ENCODE measurements at regions not wholly inside any gene's neighbourhood (a gene's known extent, or its start where the extent isn't known, plus 50 kb on each side); places are given as distances from the start of the nearest gene placed in this dataset.
A peak's percentile ranks its signal among the peaks of the same experiment; 100 is the strongest.

DNA sequence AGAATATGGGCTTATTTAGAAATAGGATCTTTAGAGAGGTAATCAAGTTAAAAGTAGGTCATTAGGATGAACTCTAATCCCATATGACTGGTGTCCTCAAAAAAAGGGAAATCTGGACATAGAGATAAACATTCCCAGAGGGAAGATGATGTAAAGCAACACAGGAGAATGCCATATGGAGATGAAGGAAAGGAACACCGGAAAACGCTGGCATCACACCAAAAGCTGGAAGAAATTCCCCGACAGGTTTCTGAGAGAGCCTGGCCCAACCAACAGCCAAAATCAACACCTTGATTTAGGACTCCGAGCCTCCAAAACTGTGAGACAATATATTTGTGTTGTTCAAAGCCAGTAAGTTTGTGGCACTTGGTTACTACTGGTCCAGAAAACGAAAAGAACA is 296.7 kb downstream of the DSEL start:
- DNase-seq = peak; percentile 38

DNA sequence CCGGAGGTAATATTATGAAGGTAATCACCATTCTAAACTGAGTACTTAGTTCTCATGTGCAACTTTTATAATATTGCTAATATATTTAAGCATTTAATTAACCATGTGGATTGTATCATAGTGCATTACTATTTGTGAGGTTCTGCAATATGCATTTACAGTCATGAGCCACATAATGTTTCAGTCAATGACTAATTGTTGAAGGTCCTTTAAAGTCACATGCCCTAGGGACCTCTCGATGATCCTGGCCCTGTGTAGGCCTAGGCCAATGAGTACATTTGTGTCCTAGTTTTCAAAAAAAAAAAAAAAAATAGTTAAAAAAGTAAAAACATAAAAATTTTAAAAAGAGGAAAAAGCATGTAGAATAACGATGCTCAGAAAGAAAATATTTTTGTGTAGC is 298.0 kb downstream of the DSEL start:
- no peak for DNase-seq

DNA sequence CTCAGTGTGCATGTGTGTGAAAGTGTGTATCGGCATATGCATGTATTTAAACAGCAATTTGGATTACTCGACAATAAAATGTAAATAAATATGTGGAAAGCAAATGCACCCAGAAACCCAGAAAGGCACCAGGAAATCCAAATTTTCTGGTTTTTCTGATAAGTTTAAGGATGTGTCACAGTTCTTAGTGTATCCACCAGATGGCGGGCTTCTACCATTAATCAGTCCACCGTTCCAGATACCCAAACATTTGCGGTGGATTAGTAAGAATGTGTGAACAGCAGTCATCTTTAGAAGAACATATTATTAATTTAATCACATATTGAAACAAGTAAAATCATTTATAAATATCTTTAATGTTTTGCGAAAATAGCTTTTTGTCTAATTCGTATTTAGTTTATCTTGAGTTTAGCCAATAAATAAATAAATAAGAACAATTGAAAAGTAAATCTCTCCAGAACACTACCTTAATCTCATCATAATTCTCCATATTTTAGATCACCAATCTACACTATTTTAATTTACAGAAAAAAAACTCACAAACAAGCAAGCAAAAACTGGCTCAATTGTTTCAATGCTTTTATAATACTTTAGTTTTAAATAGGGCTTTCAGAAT is 298.9 kb downstream of the DSEL start:
- DNase-seq = peak; percentile 58

DNA sequence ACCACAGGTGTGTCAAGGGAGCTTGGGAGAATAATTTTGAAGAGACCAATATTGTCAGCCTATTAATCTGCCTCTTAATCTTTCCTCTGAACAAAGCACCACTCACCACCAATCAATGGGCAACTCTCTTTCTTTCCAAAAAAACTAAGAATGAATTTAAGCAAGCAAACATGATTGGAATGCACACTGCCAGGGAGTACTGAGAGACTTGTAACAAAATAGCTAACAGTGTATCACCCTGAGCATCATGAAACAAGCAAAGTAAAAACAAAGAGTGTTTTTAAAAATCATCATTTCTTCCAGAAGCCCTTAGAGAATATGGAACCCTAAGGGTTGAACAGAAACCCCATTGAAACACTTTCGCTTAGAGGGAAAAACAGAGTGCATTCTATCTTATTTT is 299.7 kb downstream of the DSEL start:
- DNase-seq = no peak

DNA sequence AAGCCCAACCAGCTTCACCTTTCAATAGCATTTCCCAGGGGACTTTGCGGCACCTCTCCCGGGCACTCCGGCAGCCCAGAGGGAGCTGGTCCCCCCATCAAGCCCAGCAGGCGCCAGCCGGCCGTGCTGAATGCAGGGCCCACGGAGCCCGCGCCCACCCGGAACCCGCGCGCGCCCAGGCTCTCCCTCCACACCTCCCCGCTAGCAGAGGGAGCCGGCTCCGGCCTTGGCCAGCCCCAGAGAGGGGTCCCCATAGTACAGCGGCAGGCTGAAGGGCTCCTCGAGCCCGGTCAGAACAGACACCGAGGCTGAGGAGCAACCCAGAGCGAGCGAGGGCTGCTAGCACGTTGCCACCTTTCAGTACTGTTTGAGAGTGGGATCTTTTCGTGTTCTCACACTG is 300.8 kb downstream of the DSEL start:
- no peak for DNase-seq

DNA sequence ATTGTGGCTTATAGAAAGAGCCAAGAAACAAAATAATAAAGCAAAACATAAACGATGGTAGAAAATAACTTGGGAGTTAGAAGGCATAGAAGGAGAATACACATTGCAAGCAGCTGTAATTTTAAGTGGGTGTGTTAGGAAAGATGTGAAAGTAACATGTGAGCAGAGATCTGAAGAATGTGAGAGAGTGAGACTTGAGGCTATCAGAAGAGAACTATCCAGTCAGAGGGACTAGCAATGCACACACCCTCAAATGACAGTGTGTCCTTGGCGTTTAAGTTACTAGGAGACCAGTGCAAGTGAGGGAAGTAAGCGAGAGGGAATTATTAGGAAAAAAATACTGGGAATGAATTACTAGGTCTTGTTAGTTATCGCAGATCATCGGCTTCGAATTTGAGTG is 304.9 kb downstream of the DSEL start:
- DNase-seq = no peak

DNA sequence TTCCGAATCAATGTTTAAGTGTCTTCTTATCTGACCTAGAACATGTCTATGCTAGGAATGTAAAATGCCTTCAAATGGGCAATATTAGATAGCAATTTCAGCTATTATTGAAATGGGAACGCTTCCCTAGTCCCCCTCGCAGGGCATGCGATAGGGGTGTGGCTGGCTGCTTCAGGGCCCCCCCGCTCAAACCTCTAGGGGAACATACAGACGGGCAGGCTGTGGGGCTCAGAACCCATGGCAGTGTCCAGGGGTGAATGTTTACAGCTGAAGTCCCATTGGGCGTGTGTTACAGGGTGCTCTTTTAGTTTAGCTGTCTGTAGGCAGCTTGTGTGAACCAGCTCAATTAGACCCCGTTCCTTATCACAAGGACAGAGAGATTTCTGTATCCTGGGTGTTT is 315.9 kb downstream of the DSEL start:
- DNase-seq = no peak

DNA sequence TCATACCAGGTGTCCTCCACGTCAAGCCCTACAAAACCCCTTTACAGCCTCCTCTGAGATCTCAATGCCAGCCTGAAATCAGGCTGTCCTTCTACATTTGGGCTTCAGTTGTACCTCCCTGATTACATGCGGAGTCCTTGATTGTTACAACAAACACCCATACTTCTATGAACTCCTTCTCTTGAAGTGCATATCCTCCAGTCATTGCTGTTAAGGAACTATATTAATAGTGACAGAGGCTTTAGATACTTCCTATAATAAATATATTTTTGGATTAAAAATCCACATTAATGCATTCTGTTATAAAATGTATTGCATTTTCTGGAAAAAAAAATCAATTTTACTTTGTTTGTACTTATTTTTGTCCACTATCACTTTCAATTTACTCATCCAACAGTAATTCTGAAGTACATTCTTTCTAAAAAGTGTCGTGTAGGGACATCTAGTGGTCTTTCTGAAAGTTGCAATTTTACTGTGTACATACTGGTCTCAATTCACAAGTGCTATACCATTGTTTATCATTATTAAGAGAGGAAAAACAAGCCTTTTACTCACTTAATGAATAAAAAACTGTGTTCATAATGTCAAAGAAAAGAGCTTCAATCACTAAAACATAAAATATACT is 316.4 kb downstream of the DSEL start:
- peak; percentile 73 for DNase-seq

DNA sequence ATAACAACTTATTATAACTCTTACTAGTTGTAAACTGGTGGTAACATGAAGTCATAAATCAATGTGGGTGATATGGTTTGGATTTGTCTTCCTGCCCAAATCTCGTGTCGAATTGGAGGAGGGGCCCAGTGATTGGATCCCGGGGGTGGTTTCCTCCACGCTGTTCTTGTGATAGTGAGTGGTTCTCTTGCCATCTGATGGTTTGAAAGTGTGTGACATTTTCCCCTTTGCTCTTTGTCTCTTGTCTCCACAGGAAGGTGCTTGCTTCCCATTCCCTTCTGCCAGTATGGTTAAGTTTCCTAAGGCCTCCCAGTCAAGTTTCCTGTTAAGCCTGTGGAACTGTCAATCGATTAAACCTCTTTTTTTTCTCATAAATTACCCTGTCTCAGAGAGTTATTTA is 321.6 kb downstream of the DSEL start:
- DNase-seq = no peak

DNA sequence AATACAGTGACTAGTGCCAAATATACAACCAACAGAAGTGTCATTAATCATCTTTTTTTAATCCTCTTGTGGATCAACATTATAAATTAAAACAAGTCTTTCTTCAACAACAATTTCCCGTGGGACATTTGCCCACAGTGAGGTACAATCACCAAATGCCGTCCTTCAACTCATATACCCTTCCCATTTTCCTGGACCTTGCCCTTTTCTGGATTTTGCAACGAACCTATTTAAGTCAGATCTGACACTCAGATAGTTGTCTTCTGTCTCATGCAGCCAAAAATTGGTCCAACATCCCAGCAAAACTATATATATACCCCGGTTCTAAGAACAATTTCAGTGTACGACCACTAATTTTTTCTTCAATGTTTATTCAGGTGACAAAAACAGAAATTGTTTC is 324.0 kb downstream of the DSEL start:
- DNase-seq = no peak

DNA sequence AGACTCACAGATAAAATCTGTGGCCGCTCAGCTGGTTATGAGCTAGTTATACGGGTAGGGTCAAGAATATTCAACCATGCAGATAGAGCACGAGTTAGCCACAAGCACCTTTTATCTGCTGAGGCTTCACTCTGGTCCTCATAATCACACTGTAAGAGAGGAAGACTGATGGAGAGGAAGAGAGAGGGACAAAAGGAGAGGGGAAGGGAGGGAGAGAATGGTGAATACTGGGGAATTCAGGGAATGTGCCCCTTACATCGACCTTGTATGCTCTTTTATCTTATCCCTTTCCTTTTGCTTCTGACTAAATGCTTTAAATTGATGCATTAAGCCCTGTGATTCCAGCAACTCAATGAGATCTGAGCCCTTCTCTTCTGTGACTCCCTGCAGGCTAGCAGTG is 333.1 kb downstream of the DSEL start:
- DNase-seq = no peak

DNA sequence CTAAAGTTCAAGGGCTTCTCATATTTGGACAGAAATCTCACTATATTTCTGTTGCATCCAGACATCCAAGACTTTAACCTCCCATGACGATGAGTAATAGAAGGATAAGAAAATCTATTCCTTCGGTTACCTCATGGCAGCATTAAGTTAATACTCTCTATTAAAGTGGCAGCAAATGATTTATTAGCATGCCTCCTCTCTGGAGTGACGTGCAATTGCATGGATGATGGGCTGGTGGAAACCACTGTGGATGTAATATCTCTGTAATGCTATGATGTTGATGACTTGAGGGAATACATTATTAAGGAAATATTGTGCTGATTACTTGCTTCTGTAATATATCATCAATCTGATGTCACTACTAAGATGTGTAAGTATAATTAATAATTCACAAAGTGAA is 336.8 kb downstream of the DSEL start:
- DNase-seq = no peak

DNA sequence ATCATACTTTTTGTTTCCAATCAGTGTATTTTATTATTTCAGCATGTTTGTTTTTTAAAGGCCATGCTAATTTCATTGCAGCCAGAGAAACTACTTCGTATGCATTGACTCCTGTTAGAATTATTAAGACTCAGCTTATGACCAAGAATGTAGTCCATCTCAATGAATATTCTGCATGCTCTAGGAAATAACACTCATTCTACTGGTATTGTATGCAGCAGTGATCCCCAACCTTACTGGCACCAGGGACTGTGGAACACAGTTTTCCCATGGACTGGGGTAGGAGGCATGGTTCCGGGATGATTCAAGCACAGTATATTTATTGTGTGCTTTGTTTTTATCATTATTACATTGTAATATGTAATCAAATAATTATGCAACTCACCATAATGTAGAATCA is 356.9 kb downstream of the DSEL start:
- DNase-seq = no peak

DNA sequence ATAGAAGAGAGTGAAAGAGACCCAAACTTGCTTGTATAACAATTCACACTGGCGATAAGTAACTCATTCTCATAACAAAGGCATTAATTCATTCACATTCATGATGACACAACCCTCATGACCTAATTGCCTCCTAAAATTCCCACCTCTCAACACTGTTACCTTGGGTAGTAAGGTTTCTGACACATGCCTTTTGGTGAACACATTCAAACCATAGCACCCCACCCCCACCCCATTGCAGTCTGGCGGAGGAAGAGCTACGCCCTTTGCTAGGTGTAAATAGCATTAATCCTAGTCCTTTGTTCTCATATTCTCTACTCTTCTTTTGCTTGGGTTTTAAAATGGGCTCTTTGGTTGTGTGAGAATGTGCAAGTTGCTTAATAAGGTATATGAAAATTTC is 361.5 kb downstream of the DSEL start:
- no peak for DNase-seq

DNA sequence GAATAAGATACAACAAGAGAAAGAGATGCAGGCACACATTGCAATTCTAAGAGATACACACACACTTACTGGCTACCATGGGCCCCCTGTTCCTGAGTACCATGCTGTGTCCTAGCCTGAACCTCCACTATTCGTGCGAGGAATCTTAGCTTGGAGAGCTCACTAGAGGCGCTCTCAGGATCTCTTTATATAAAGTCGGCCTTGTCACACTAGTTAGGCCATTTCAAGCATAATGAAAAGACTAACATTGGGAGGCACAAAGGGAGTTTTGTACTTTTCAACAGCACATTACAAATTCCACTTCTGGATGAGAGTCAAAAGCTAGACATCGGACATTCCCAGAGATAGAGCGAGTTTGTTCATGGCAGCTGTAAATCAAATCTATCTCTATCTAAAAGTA is 365.2 kb downstream of the DSEL start:
- no peak for DNase-seq

DNA sequence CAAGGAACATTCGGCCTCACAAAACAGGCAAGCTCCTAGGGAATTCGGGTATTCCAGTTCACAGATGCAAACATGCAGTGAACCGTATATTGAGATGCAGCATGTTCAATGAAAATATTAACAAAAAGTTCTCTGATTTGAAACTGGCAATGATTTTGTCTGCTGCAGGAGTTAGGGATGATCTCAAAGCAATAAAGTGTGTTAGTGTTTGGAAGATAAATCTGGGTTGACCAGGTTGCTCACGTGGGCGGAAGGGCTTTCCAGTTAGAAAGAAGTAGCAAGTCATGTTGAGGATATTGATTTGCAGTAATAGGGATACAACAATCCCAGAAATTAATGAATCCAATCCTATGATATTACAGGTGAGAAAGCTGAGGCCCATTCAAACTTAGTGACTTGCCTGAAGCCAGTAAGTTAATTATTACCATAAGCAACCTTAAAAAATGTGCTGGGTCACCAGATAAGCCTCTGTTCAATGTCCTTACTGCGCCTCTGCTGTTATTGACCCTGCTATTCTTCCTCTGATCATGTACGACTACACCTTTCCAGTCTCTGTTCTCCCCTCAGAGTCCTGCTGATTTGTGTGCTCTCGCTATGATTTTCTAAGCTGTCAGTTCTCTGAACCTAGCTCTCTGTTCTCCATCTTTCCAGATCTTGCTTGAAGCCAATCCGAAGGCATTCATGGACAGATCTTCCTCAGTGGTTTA is 370.8 kb downstream of the DSEL start:
- DNase-seq = no peak

DNA sequence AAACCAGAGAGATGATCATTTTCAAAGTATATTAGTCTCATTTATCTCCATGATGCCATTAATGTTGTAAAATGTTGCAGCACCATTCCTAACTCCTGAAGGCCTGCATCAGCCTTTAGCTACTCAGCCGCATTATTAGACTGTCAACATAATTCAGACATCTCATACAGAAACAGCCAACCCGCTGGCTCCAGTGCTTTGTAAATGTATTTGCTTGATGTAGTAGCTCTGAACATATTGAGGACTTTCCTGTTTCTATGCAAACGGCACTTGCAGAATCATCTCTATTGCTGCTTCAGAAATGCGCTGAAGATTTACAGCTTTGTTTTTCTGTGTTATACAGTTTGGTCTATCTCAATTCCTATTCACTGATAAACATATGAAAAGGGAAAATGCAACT is 372.2 kb downstream of the DSEL start:
- DNase-seq = no peak

DNA sequence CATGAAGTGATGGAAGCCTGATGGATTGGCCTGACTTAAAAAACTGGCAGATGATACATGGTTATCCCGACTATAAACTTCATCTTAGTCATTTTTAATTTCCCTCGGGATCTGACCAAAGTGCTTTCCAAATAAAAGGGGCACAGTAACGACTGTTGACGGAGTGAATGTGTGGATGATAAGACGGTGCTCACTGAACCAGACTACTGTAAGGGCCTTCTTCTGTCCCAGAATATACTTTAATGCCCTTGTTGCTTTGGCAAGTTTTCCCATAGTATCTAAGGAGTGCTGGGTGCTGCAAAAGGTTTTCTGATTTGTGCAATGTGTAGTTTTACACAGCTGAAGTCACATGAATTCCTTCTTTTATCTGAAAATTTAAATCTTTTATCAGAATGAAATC is 373.5 kb downstream of the DSEL start:
- DNase-seq = peak; percentile 24

DNA sequence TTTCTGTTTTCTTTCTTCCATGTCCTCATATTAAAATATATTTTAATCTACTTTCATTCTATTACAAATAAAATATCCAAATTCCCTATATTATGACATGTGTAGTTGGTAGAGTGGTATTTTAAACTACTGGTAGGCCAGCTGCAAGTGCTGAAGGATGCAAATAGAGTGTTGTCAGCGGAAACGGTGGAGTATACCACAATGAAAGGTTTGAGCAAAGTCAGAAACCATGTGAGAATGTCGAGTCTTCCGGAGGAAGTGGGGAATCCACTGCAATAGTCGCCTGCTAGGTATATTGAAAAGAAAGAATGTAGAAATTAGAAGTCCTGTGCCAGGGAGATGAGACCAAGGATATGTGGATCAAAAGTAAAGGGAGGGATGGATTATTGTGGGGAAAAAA is 373.9 kb downstream of the DSEL start:
- no peak for DNase-seq

DNA sequence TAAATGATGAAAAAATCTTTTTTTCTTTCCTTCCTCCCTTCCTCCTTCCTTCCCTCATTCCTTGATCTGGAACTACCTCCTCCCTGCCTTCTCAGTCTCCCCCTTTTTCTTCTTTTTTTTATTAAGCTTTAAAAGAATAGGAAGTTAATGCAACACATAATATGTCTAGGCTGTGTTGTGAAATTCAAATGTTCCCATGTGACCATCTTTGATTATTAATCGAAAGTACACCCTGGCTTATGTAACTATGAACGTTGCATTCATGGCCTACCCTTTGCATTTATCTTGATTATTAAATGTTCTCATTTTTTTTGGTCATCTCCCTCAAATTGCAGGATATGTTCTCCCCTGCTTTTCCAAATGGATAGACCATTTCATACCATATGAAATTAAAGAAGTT is 376.0 kb downstream of the DSEL start:
- DNase-seq = no peak

DNA sequence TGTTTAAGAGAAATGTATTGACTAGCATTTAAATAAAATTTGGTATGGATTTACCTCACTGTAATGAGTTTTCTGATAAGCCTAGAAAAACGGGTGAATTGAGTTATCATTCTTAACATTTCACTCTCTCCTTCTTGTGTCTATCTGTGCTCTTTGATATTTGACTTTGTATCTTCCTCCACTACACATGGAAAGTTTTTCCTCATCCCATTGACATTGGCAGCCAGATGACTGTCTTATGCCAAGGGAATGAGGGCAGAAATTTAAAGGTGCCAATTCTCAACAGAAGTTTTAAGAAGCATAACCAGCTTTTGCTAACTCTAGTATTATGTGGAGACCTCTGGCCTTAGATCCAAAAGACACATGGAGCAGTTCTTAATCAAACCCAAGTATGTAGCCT is 376.6 kb downstream of the DSEL start:
- no peak for DNase-seq

DNA sequence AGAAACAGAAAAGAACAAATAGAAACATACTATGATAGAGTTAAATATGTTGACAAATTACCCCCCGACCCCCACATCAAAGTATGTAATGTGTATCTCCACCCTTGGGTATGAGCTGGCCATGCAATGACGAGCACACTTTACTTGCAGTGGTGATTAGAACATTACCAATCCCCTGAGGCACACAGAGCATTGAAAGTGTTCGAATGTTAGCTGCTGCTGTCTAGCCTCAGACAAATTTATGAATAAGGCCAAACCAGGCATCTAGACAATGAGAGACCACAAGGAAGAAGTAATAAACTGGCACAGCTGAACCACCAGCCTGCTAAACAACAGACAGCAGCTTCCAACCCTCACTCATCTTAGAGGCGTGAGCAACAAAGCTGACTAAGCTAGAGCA is 380.5 kb downstream of the DSEL start:
- DNase-seq = no peak

DNA sequence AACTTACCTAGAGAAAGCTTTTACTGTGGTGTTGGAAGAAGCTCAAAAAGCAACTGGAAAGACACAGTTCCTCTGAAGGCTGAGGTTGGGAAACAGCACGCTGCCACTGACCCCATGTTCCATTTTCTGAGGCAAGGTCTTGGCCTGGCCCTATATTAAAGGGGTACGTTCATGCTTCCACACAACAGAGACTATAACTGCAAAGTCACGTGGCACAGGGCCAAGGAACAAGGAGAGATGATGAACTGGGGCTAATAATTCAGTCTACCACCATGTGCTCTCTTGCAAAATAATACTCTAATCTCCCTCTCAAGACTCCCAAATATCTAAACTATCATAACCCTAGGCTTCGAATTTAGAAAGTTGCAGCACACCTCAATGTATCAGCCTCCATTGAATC is 381.6 kb downstream of the DSEL start:
- DNase-seq = peak; percentile 29

DNA sequence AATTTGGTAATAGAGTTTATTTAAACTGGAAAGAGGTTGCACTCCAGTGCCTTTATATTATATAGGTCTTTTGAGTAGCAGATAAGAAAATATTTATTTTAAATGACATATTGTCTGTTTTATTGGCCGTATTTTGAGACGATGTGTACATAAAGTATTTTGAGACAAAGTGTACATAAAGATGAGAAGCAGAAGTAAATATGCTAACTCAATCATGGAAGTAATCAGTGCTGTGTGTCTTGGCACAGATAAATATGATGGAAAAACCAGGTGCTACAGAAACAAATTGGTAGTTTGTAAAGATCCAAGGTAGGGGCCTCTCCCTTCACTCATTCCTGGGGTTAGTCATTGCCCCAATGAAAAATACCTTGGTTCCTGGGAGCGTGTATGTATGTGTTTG is 382.9 kb downstream of the DSEL start:
- DNase-seq = peak; percentile 16

DNA sequence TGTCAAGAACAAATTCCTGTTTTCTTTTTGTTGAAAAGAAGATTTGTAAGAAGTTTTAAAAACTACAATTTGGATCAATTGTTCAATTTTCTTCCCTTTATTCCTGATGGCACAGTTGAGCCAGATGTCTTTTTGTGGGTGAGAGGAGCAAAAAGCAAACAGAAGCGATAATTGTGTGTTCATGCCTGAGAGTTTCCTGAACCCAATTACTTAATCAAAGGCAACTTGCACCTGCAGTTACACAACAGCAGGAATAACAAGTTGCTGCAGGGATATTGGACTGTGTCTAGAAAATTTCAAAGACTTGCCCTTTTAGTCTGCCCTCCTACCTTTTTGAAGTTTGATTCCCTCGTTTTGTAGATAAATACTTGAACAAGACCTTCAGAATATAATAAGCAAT is 383.6 kb downstream of the DSEL start:
- DNase-seq = peak; percentile 82

Measured in NCI-H2171 treated with DMSO at 0.1 percent for 48 hours (cell line).